GM10266 (cell line): ENCODE measurements at regions not wholly inside any gene's neighbourhood (a gene's known extent, or its start where the extent isn't known, plus 50 kb on each side); places are given as distances from the start of the nearest gene placed in this dataset.

Source experiments
- DNase-seq: peaks from one replicate; pipeline ENCODE4 v3.0.0; 2012; ENCODE audit errors: extremely low spot score
- TF ChIP-seq, protein P1 (sequence below): IDR thresholded peaks from 2 replicates; pipeline ENCODE4 v1.5.1; 2012; ENCODE audit warnings: mild to moderate bottlenecking, low read depth; ENCODE audit not compliant: control insufficient read depth, insufficient read depth; ENCODE audit errors: missing control alignments

DNA sequence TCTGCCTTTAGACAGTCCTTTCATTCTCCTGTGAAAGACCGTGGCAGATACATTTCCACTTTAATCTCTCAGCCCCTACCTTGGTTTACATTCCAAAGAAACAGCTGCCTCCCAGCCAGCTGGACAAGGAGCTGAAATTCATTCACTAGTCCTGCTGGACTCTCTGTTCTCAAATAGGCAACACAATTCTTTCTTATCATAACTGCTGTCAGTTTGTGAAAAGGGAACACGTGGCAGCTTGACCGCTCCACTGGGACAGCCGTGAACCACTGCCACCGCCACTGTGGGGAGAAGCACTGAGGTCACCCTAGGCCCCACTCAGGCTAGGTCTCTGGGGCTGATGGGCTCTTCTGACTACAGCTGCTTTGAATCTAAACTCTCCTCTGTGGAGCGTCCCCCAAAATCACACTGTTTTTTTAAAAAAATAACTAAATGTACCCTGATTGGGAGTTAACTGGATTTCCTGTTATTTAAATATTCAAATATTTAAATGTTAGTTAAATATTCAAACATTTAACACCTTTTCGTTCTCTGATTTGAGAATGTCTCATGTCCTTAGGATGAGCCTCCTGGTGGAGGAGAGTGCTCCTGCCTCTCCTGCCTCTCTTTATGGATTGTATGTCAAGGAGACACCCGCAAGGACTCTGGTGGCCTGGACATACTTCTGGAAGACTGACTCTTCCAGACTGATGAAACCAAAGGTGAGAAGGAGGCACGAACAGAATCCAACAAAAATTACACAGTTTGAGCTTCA, 120.1 kb downstream of the BOD1 start:
- TF ChIP-seq, protein P1, sequence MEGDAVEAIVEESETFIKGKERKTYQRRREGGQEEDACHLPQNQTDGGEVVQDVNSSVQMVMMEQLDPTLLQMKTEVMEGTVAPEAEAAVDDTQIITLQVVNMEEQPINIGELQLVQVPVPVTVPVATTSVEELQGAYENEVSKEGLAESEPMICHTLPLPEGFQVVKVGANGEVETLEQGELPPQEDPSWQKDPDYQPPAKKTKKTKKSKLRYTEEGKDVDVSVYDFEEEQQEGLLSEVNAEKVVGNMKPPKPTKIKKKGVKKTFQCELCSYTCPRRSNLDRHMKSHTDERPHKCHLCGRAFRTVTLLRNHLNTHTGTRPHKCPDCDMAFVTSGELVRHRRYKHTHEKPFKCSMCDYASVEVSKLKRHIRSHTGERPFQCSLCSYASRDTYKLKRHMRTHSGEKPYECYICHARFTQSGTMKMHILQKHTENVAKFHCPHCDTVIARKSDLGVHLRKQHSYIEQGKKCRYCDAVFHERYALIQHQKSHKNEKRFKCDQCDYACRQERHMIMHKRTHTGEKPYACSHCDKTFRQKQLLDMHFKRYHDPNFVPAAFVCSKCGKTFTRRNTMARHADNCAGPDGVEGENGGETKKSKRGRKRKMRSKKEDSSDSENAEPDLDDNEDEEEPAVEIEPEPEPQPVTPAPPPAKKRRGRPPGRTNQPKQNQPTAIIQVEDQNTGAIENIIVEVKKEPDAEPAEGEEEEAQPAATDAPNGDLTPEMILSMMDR = no peak
- no peak for DNase-seq

DNA sequence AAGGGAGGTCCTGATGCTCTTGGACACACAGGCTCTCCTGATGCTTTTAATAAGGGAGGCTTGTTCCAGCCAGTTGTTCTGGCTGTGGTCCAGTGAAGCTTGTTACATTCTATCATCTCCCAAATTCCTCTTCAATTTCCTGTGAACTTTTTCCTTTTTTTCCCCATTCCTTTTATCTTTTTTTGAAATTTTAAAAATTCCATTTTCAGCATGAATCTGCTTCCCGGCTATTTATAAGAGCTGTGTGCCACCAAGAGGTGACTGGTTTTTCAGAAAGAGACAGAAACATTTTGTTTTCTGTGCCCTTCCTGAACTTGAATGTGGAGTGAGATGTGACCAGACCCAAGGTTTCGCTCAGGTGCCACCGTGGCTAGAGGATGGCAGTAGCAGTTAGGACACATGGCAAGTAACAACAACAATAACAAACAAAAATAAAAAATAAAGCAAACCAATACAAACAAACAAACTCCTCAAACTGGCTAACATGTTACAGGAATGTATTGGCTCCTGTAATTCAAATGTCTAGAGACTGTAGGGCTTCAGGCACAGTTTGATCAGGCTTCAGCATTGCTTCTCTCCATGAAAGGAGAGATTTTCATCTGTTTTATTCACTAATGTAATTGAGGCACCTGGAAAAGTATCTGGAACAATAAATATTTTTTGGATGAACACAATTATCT, 121.1 kb downstream of the BOD1 start:
- TF ChIP-seq, protein P1 = no peak
- no peak for DNase-seq

DNA sequence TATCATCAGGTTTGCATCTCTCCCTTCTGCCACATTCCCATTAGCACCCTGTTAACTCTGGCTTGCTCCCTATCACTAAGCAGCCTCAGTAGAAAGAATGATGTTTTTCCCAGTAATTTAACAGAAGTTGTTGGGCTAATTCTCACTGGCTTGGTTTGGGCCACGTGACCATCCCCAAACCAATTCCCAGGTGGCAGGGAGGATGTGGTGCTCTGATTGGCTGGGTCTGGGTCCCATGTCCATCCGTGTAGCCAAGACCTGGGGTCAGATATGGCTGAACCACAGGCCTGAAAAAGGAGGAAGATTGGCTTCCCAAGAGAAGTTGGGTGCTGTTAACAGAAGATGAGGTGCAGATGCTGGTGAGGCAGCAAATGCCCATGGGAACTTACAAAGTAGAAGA, 122.0 kb downstream of the BOD1 start:
- TF ChIP-seq, protein P1 = no peak
- DNase-seq = no peak

DNA sequence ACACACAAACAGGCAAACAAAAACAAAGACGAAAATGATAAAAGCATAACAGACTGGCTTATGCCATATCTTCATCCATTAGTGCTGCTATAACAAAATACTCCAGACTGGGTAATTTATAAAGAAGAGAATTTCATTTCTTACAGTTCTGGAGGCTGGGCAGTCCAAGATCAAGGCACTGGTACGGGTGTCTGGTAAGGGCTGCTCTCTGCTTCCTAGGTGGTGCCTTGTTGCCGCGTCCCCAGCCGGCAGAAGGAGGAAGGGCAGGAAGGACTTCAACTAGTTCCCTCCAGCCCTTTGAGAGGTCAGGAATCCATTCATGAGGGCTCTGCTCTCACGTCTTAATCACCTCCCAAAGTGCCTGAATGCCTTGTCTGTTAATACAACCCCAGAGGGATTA, 122.6 kb downstream of the BOD1 start:
- no peak for DNase-seq
- TF ChIP-seq, protein P1 = no peak

DNA sequence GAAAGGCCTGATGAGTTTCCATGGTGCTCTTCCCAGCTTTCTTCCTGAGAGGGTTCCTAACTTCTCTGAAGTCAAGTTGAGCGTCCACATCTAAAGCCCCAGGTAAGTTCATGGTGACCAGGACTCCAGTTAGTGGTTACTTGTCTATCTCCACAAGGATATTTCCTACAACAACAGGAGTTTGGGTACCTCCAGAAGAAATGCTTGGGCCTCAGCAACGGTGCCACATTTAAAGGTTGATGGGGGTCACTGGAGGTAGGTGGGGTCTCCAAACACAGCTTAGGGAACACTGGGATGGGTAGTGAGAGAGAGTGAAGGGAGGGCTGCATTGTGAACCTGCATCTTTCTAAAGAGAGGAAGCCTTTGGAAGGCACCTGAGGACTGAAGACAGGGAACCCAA, 123.4 kb downstream of the BOD1 start:
- no peak for DNase-seq
- TF ChIP-seq, protein P1 = no peak

DNA sequence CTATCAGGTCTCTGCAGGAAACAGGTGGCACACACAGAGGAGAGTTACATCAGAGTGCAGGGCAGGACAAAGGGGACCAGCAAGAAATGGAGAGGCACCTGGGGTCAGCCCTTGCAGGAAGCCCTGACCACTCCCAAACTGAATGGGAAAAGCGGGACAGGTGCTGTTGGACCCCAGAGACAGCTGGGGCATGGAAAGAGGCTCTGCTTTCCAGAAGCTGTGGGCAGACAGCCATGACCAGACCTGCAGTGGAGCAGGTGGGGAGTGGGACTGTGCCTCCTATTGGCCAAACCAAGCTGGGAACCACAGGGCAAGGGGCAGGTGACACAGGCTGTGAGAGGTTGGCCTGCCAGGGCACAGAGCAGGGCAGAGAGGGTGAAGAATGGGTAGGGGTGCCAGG, 125.8 kb downstream of the BOD1 start:
- no peak for DNase-seq
- TF ChIP-seq, protein P1 = no peak

DNA sequence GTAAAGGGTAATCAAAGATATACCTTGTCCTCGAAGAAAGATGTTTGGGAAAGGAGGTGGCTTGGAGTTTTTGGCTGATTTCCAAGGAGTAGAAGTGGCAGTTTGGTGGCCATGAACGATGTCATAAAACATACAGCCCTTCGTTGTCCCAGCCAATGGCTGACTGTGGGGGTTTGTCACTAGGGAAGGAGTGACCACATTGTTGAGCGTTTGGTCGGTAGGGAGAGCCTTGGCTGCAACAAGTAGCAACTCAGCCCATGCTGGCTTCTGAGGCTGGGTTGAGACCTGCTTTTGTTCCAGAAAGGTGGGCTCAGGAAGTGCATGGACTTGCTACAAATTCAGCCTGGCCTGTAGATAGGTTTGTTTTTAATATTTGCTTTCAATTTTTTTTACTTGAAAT, 128.3 kb downstream of the BOD1 start:
- no peak for DNase-seq
- TF ChIP-seq, protein P1 = no peak
